GM21367 (cell line): ENCODE measurements at regions not wholly inside any gene's neighbourhood (a gene's known extent, or its start where the extent isn't known, plus 50 kb on each side); places are given as distances from the start of the nearest gene placed in this dataset.

Experiments used
- ATAC-seq: cut with Tn5 transposase; IDR thresholded peaks from one replicate; pipeline ENCODE4 v1.9.1; 2021; ENCODE audit not compliant: unreplicated experiment

DNA sequence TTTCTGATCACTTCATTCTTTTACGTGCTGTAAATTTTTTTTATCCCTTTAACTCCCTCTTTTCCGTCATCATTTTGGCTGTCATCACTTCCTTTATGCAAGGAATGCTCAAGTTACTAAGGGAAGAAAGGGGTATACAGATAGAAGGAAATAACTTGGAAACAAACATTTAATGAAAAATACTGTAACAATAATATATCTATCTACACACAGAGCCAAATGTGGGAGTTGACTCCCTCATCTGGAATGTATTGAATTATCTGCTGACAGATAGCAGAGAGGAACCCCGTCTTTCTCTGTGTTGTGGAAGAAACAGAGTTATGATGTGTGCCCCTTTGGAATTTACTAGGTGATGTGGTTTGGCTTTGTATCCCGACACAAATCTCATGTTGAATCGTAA lies 182.5 kb upstream of the NXPH2 start:
- no peak for ATAC-seq

DNA sequence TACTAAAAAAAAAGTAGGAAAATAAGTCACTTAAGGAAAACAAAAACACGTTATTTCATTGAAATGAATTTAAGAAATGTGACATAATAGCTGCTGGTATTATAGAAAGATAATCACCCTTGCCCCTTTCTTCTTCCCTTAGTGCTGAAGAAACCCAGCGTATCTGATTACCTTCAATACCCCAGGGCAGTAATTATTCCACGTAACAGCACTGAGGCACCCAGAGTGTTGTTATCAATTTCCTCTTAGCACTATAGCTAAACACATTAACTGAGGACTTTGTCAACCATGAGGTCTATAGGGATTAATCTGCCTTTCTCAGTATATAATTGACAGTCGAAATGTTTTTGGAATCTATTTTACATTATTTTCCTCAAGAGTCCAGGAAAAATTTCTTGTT lies 180.0 kb upstream of the NXPH2 start:
- no peak for ATAC-seq

DNA sequence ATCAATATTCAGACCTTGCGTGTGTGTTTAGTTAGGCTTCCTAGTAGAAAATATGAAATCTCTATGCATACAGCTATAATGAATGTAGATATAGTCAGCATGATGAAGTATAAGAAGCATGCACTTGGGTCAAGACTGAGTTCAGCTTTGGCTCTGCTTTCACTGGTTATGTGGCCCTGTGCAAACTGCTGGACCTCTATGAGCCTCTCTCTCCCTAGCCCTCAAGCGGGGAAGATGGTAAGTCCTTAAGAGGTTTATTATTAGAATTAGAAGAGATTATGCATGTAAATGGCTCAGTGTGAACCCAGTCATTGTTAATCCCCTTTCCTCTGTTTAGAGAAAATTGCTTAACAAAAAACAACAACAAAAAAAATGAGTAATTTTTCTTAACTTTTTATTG lies 178.8 kb upstream of the NXPH2 start:
- ATAC-seq = no peak

DNA sequence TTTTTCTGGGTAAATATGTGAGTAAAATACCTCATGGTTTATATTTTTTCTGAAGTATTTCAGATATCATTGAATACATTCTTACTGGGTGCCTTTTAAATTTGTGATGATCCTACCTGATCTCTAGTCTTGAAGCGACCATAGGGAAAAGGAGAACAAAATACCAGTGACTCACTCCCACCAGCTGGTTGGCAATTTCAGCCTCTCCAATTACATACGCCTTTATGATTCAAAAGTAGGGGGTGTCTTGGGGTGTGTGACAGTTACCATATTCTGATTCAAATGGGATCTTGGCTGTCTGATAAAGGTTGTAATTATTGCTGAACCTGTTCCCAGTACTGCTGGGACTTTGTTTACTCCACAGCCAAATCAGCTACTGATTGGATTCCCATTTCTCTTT lies 175.9 kb upstream of the NXPH2 start:
- no peak for ATAC-seq

DNA sequence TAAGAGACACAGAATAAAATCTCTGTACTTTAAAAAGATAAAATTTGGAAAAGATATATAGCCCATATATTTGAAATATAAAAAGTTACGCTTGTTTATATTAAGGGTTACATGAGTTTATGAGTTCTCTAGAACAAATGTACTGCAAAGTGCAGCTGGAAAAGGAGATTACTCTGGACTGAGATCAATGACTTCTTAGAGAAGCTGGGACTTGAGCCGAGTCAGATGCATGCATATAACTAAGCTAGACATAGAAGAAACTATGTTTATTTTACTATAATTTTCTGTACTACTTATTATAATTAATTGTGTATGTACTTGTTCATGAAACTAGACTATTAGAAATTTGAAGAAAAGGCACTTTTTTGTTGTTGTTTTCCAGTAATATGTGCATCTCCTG lies 170.3 kb upstream of the NXPH2 start:
- ATAC-seq = no peak

DNA sequence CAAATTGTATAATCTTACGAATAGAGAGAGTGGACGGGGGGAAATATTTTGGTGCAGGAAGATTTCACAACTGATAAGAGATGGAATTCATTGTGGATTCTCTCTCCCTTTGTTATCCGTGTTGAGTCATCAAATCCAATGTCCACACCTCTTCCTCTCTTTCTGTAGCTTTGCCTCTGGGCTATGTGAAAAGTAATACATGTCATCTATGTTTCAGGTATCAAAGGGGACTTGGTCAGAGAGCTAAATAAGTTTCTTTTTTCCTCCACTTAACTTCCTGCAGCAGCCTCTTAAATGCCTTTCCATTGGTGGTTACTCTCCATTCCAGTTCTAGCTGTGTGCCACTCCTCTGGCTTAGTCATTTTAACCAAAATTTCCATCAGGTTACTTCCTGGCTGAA lies 169.3 kb upstream of the NXPH2 start:
- no peak for ATAC-seq

DNA sequence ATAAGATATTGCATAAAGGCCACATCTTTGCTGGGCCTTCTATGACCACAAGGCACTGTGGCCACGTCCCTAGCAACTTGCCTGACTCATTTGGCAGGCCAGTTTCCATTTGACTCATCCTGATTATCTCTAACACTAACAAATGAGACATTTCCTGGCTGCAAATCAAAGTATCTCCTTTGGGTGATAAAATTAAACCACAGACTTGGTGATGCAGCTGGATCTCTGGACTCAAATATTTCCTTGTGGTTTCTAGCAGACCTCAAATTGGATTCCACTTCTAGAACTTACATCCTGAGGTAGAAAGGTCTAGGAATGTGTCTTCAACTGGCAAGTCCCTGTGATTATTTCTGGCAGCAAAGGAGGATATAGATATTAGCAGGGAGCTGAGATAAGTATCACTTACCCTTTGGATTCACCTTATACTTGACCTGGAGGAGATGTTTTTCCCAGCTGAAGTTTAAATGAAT lies 167.9 kb upstream of the NXPH2 start:
- ATAC-seq = no peak

DNA sequence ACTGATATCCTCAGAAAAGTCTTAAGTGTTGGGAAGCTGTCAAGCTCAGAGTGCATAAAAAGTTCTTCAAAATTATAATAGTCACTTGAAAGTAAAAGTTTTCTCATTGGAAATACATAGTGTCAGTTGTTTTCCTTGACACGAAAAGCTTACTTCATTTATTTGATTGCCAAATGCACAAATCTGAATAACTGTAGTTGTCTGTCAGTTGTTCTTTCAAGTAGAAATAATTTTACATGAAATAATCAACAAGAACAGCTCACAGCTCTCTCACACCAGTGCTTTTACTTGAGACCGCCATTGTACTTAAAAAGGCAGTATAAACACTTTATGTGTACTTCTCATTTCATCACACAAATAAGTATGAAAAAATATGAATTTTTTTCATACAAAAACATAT lies 163.3 kb upstream of the NXPH2 start:
- no peak for ATAC-seq

DNA sequence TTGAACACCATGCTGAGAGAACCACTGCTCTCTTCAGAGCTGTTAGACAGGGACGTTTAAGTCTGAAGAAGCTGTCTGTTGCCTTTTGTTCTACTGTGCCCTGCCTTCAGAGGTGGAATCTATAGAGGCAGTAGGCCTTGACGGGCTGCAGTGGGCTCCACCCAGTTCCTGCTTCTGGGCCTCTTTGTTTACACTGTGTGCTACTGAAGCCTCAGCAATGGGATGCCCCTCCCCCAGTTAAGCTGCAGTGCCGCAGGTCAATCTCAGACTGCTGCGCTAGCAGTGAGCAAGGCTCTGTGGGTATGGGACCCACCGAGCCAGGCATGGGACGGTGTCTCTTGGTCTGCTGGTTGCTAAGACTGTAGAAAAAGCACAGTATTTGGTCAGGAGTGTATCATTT lies 162.3 kb upstream of the NXPH2 start:
- ATAC-seq = no peak

DNA sequence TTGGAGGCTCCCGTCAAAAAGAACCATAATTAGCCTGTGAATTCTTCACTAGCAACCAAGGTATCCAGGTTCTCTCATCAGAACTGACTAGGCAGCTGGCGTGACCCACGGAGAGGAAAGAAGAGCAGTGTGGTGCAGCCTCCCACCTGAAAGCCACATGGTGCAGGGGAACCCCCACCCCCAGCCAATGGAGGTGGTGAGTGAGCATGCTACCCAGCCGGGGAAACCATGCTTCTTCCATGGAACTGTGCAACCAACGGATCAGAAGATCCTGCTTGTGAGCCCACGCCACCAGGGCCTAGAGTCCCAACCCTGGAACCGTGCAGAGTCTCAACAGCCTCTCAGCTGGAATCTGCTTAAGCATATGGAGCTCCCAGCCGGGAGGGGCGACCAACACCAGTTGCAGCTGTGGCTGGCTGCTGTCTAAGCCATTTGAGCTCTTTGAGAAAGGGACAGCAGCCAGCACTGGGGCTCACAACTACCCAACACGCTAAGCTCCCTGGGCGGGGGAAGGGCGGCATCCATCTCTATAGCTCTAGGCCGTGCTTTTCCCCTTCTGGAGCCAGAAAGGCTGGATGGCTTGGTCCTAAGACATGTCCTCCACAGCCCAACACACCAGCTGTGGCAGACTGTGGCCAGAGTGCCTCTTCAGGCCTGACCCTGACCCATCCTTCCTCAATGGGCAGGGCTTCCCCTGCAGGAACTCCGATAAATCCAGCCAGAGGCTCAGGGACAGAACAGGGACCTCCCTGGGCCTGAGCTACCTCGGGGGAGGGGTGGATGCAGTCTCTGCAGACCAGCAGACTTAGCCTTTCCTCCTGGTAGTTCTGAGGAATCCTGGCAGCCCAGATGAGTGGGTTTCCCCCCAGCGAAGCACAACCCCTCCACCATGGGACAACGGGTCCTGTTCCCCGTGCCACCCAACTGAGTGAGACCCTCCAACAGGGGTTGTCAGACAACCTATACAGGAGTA lies 151.4 kb upstream of the NXPH2 start:
- ATAC-seq = no peak

DNA sequence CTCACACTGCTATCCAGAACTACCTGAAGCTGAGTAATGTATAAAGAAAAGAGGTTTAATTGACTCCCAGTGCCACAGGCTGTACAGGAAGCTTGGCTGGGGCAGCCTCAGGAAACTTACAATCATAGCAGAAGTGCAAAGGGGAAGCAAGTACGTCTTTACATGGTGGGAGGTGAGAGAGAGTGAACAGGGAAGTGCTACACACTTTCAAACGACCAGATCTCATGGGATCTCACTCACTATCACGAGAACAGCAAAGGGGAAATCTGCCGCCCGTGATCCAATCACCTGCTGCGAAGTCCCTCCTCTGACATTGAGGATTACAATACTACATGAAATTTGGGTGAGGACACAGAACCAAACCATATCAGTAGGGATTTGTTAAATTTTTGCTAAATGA lies 150.4 kb upstream of the NXPH2 start:
- ATAC-seq = no peak

DNA sequence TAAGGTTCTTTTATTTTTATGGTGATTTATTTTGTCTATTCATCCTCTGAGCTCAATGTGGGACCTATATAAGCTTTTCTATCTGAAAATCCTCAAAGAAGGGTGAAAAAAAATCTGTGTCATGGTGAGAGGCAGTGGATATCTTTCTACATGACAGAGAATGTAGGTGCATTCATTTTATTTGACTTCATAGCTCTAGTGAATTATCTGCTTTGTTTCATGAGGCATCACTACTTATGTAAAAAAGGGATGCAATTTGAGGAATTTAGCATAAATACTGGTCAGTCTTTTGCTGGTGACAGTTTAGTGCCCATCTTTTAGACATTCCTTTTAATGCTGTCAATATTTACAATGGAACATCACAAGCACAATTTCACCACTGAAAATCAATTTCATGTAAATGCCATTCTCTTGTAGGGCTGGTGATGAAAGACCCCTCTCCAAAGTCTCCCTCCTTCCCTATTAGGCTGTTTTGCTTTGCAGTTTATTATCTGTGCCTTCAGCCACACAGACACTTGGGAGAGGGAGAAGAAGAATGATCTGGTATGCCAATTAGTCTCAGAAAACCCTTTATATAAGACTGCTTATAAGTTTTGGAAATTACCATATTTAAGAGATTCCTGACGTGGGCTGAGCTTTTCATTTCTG lies 148.3 kb upstream of the NXPH2 start:
- no peak for ATAC-seq

DNA sequence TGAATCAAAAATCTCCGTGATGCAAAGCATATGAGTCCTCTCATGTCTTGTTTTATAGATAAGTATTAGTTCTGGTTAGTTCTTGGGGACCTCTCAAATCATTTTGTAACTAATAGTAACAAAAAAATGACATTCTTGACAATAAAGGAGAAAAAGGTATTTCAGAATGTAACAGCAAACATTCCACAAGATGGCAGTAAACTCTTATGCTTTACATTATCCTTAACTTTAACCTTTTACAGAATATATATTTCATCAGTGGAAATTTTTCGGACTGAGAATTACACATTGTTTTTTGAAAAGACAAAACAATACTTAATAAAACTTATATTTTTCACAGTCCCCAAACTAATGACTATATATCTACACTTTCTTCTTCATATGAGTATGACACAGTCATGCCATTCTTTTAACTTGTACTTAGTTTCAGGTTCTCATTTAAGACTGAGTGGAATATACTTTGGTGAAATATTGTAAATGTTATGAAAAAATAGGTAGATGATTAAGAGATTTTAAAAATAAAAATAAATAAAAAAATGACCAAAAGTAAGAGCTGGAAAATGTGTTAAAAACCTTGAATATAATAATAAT lies 142.9 kb upstream of the NXPH2 start:
- ATAC-seq = no peak

DNA sequence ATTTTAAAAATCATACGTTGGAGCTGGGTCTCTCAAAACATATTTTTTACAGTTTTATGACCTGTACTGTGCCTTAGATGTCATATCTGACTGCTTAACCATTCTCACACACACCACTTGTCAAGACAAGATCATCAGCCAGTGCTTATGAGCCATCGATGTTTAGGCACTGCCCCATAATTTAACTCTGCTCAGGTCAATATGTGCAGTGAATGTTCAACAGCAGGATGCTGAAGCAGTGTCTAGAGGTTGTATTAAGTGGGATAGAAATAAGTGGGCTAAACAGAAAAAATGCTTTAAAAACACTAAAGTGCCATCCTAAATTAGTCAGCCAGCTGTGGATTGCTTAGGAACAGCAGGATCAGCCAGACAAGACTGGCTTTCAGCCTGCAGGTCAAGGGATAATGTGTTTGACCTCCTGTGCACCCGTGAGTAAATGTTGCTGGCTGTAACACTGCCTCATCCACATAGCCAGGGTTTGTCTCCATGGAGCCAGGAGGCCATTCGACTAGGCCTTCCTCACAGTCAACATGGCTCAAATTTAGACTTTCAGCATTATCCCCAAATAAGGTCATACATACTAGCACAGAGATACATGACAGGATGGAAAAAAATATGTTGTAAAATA lies 139.0 kb upstream of the NXPH2 start:
- no peak for ATAC-seq

DNA sequence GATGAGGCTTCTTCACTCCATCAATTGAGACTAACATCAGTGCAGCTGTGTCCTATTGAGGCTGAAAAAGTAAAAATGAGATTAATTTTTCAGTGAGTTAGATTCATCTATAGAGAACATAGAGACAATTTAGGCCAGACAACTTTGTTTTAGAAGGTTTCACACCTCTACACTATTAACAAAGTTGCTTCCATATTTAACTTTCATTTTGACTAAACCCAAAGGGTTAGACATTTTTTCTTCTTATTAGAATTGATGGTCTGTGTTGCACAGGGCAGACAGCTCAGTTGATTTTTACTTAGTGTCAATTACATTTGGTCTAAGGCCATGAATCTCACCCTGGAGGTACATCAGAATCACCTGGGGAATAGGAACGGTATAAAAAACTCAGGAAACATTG lies 130.2 kb upstream of the NXPH2 start:
- ATAC-seq = no peak

DNA sequence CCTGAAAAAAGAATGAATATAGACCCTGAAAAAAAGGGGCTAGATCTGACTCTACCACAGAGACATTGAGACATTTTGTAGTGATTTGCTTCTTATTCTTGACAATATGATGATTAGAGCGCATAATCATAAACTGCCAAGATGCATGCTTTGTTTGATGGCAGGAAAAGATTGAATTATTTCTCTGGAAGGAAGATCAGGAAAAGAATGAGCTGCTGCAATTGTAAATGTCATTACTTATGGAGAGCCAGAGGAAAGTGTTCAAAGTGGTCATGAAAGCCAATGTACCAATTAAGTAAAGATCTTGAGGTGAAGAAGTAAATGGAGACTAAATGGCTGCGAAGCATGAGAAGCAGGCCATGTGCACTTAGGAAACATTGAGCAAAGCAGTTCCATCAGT lies 126.4 kb upstream of the NXPH2 start:
- ATAC-seq = no peak

DNA sequence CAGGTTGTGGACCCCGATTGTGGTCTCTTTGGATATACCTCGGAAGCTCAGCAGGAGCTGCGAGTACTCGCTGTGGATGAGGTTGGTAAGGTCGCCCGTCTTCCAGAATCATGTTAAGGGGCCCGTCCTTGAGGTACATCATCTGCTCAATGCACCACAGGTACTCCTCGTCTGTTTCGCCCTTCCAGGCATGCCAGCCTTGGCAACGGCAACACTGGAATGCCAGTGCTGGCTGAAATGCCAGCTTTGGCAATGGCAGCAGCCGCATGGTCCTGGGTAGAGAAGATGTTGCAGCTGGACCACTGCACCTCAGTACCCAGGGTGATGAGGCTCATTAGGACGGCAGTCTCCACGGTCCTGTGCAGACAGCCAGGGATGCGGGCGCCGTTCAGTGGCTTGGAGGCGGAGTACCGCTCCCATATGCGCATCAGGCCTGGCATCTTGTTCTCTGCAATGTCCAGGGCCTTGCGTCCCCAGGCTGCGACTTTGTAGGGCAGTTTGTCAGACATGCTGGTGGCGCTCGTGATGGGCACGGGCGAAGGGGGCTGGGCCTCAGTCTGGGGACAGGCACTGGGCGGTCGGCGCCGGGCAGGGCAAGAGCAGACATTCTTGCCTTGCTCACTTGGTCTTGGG lies 122.2 kb upstream of the NXPH2 start:
- no peak for ATAC-seq

DNA sequence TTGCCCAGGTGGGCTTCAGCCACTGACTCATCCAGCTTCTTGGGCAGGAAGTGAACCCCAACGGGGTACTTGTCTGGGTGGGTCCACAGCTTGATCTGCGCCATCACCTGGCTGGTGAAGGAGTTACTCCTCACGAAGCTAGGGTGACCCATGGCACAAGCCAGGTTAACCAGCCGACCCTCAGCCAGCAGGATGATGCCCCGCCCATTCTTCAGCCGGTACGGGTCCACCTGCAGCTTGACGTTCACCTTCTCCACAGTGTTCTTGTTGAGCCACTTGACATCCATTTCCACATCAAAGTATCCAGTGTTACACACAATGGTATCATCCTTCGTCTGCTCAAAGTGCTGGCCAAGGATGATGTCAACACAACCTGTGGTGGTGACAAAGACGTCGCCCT lies 121.3 kb upstream of the NXPH2 start:
- ATAC-seq = no peak

DNA sequence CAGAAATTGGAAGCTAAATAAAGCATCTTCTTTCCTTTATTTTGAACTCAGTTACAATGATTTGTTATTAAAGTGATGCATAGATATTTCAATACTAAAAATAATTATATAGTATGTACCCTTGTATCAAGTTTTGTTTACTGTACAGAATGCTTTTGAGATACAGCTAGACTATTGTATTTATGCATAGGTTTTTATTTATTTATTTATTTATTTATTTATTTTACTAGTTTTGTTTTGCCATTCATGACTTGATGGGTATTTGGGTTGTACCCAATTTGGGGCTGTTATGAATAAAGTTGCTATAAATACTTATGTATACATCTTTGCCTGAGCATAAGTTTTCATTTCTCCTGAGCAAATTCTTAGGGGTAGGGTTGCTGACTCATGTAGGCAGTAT lies 118.7 kb upstream of the NXPH2 start:
- no peak for ATAC-seq

DNA sequence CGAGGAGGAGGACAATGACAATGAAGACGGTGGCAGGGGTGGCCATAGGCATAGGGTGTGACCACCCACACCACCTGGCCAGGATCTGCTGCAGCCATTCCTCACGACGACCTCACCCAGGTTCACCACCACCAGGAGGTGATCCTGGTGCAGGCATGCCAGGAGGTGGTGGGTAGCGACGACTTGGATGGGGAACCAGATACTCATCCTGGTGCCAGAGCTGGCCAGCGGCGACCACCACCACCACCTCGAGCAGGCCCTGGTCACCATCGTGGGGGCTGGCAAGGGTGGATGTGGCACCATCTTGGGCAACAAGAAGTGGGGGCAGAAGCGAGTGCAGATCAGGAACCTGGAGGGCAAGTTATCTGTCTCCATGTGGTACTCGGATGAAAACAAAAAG lies 117.1 kb upstream of the NXPH2 start:
- ATAC-seq = no peak

DNA sequence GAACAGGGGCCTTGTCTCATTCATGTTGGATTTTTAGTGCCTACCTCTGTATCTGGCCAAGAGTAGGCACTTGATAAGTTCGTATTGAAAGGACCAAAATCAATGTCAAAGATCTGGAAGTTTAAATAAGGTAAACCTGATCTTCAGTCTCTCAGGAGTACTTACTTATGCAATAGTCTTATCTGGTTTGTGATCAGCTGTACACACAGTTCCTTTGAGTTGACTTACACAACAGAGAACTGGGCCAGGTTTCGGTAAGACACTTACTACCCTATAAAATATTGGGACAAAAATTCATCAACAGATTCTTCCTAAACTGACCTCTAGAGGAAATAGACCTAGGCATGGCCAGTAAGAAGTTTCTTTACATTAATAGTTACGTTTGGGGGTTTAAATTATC lies 113.6 kb upstream of the NXPH2 start:
- no peak for ATAC-seq
